Stomach (tissue), 4 donors: ENCODE measurements at regions not wholly inside any gene's neighbourhood (a gene's known extent, or its start where the extent isn't known, plus 50 kb on each side); places are given as distances from the start of the nearest gene placed in this dataset.

Experiments used
- POLR2A ChIP-seq, 4 donors: fragments of 450-650 bp; IDR thresholded peaks; one replicate each; pipeline ENCODE4 v1.6.1; 2016; ENCODE audit warnings: antibody characterized with exemption in 4 of 4, control low read depth in 2 of 4, mild to moderate bottlenecking in 1 of 4, moderate library complexity in 1 of 4
- TF ChIP-seq, protein P1 (sequence below), 7 experiments: fragments of 450-650 bp in 4 of 7; fragments of 200-600 bp in 3 of 7; sonication (generic) in 3 of 7; IDR thresholded peaks; one replicate each; pipeline ENCODE4 v1.5.1; 2016 to 2019; ENCODE audit warnings: antibody characterized with exemption in 7 of 7, control low read depth in 2 of 7, mild to moderate bottlenecking in 1 of 7

DNA sequence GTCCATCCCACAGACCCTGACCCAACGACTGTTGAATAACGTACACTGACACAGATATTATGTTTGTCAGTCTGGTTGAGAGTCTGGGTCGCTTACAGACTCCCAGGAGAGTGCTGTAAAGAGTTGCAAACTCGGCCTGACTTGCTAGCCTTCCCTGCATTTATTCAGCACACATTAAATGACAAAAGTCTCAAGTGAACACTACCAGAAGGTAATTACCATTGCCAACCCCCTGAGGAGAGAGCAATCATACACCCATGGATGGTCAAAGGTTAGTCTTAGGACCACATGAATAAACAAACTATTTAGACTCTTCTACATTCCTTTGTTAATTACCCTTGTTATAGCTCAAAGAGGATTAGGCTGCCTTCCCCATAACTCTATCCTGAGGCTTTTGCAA is 1048.6 kb downstream of the PCDH17 start:
- TF ChIP-seq, protein P1, sequence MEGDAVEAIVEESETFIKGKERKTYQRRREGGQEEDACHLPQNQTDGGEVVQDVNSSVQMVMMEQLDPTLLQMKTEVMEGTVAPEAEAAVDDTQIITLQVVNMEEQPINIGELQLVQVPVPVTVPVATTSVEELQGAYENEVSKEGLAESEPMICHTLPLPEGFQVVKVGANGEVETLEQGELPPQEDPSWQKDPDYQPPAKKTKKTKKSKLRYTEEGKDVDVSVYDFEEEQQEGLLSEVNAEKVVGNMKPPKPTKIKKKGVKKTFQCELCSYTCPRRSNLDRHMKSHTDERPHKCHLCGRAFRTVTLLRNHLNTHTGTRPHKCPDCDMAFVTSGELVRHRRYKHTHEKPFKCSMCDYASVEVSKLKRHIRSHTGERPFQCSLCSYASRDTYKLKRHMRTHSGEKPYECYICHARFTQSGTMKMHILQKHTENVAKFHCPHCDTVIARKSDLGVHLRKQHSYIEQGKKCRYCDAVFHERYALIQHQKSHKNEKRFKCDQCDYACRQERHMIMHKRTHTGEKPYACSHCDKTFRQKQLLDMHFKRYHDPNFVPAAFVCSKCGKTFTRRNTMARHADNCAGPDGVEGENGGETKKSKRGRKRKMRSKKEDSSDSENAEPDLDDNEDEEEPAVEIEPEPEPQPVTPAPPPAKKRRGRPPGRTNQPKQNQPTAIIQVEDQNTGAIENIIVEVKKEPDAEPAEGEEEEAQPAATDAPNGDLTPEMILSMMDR (IDR thresholded peaks at IDR 0.05): no peak
- TF ChIP-seq POLR2A (IDR thresholded peaks at IDR 0.05): no peak
